Spinal cord (tissue), 1 donor: ENCODE measurements at regions not wholly inside any gene's neighbourhood (a gene's known extent, or its start where the extent isn't known, plus 50 kb on each side); places are given as distances from the start of the nearest gene placed in this dataset.

Experiments used
- small RNA-seq: library from RNA; depleted of rRNA; stranded (forward); fragments of <200 nt; gene quantifications from one replicate; pipeline ENCODE3, GENCODE V24; 2014; ENCODE audit warnings: low replicate concordance

Small RNA genes lying in the stretch of these regions (small RNA-seq; reads per million reads assigned to genes)
- 0.06 reads per million for gene RN7SL795P
